ENCODE measurements at regions not wholly inside any gene's neighbourhood (a gene's known extent, or its start where the extent isn't known, plus 50 kb on each side); places are given as distances from the start of the nearest gene placed in this dataset.

GRCh38 chr1:72848997-72849396 lies 566.7 kb upstream of the NEGR1 start:
- Mint-ChIP-seq H3K4me3 (no peak overlapping the region), H3K36me3 (ENCODE audit: low read depth) (no peaks in the 10 kb centered on the region), H3K27ac (no peak overlapping the region), H3K9me3 (no peaks in the 10 kb centered on the region), H3K4me1 (peaks cover 4% of the 10 kb centered on the region), H3K27me3 (ENCODE audit: insufficient read depth) (no peaks in the 10 kb centered on the region)
- Histone ChIP-seq H3K27ac (ENCODE audit: low read depth, low read length) (no peak overlapping the region), H3K27me3 (ENCODE audit: control insufficient read depth, insufficient read depth, low read length, poor library complexity, severe bottlenecking) (no peaks in the 10 kb centered on the region), H3K9me3 (ENCODE audit: control insufficient read depth, low read length) (no peaks in the 10 kb centered on the region), H3K9ac (ENCODE audit: extremely low read depth, low read length, poor library complexity, severe bottlenecking) (no peak overlapping the region), H3K36me3 (ENCODE audit: control insufficient read depth, insufficient read depth, low read length) (no peaks in the 10 kb centered on the region), H3K4me1 (ENCODE audit: control insufficient read depth, insufficient read depth, low read length) (no peaks in the 10 kb centered on the region), H3K4me3 (ENCODE audit: low read length) (no peak overlapping the region)
- DNase-seq = no peak
- TF ChIP-seq, protein P1, sequence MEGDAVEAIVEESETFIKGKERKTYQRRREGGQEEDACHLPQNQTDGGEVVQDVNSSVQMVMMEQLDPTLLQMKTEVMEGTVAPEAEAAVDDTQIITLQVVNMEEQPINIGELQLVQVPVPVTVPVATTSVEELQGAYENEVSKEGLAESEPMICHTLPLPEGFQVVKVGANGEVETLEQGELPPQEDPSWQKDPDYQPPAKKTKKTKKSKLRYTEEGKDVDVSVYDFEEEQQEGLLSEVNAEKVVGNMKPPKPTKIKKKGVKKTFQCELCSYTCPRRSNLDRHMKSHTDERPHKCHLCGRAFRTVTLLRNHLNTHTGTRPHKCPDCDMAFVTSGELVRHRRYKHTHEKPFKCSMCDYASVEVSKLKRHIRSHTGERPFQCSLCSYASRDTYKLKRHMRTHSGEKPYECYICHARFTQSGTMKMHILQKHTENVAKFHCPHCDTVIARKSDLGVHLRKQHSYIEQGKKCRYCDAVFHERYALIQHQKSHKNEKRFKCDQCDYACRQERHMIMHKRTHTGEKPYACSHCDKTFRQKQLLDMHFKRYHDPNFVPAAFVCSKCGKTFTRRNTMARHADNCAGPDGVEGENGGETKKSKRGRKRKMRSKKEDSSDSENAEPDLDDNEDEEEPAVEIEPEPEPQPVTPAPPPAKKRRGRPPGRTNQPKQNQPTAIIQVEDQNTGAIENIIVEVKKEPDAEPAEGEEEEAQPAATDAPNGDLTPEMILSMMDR (conservative IDR thresholded peaks at IDR 0.05) = no peak
- WGBS, 2 experiments (ENCODE audit: insufficient coverage in 1 of 2, insufficient read length in 1 of 2) = 100% methylated on average over 1 to 3 of the region's 3 CpGs

GRCh38 chr1:72847651-72848050 lies 565.3 kb upstream of the NEGR1 start:
- Mint-ChIP-seq H3K36me3 (ENCODE audit: low read depth) (no peaks in the 10 kb centered on the region), H3K4me1 (peaks cover 4% of the 10 kb centered on the region), H3K4me3 (no peak overlapping the region), H3K27ac (peak overlapping the region; percentile 20), H3K27me3 (ENCODE audit: insufficient read depth) (no peaks in the 10 kb centered on the region), H3K9me3 (no peaks in the 10 kb centered on the region)
- no peak for DNase-seq
- Histone ChIP-seq H3K27ac (ENCODE audit: low read depth, low read length) (no peak overlapping the region), H3K9ac (ENCODE audit: extremely low read depth, low read length, poor library complexity, severe bottlenecking) (no peak overlapping the region), H3K4me1 (ENCODE audit: control insufficient read depth, insufficient read depth, low read length) (no peaks in the 10 kb centered on the region), H3K36me3 (ENCODE audit: control insufficient read depth, insufficient read depth, low read length) (no peaks in the 10 kb centered on the region), H3K9me3 (ENCODE audit: control insufficient read depth, low read length) (no peaks in the 10 kb centered on the region), H3K4me3 (ENCODE audit: low read length) (no peak overlapping the region), H3K27me3 (ENCODE audit: control insufficient read depth, insufficient read depth, low read length, poor library complexity, severe bottlenecking) (no peaks in the 10 kb centered on the region)
- 82 to 93% methylated on average over 2 to 3 of the region's 3 CpGs for WGBS, 2 experiments (ENCODE audit: insufficient coverage in 1 of 2, insufficient read length in 1 of 2)
- TF ChIP-seq, protein P1 (conservative IDR thresholded peaks at IDR 0.05) = no peak

- peaks cover 4% of the 10 kb centered on the region for H3K4me1 Mint-ChIP-seq
Observed at GRCh38 chr1:72846476-72847278, 564.3 kb upstream of the NEGR1 start.

More at GRCh38 chr1:72846476-72847278, 564.3 kb upstream of the NEGR1 start:
- H3K27me3 ChIP-seq (ENCODE audit: control insufficient read depth, insufficient read depth, low read length, poor library complexity, severe bottlenecking) = no peaks in the 10 kb centered on the region
- Mint-ChIP-seq H3K9me3 (no peaks in the 10 kb centered on the region), H3K27ac (no peak overlapping the region), H3K4me3 (no peak overlapping the region), H3K36me3 (ENCODE audit: low read depth) (no peaks in the 10 kb centered on the region), H3K27me3 (ENCODE audit: insufficient read depth) (no peaks in the 10 kb centered on the region)
- H3K9ac ChIP-seq (ENCODE audit: extremely low read depth, low read length, poor library complexity, severe bottlenecking) = no peak overlapping the region
- H3K36me3 ChIP-seq (ENCODE audit: control insufficient read depth, insufficient read depth, low read length) = no peaks in the 10 kb centered on the region
- no peak overlapping the region for H3K4me3 ChIP-seq (ENCODE audit: low read length)
- no peaks in the 10 kb centered on the region for H3K9me3 ChIP-seq (ENCODE audit: control insufficient read depth, low read length)
- WGBS, 2 experiments (ENCODE audit: insufficient coverage in 1 of 2, insufficient read length in 1 of 2) = 79% methylated on average over 2 of the region's 2 CpGs; no CpG with 5 or more reads in 1 of the 2 experiments
- TF ChIP-seq, protein P1 (conservative IDR thresholded peaks at IDR 0.05) = no peak
- DNase-seq = no peak
- no peaks in the 10 kb centered on the region for H3K4me1 ChIP-seq (ENCODE audit: control insufficient read depth, insufficient read depth, low read length)
- H3K27ac ChIP-seq (ENCODE audit: low read depth, low read length) = peak overlapping the region; percentile 36

Measured in endodermal cell (in vitro differentiated cells).